NCI-H345 (cell line): ENCODE measurements at regions not wholly inside any gene's neighbourhood (a gene's known extent, or its start where the extent isn't known, plus 50 kb on each side); places are given as distances from the start of the nearest gene placed in this dataset.

Experiments
- DNase-seq: peaks from one replicate; lab custom pipeline; 2025; lab: John Stamatoyannopoulos, UW

DNA sequence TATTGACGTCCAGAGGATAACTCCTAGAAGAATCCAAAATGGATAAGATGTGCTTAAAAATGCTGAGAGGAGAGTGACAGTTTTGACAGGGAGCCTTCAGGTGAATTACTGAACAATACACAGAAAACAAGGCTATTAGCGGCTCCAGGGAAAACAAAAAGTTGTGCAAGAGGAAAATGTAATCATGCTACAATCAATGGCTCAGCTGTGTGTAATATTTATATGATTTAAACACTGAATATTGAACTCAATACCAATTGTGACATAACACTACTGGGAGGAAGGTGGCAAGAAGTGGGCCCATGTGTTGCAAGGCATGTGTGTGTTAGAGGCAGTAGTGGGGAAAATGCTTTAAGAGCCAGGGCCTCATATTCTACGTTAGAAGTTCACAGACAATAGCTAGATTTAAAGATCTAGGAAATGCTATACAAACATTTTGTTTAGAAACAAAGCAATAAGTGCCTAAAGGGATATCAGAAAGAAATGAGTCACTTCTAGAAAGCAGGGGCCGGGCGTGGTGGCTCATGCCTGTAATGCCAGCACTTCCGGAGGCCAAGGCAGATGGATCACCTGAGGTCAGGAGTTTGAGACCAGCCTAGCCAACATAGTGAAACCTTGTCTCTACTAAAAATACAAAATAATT, 253.2 kb upstream of the IRX5 start:
- DNase-seq: no peak

DNA sequence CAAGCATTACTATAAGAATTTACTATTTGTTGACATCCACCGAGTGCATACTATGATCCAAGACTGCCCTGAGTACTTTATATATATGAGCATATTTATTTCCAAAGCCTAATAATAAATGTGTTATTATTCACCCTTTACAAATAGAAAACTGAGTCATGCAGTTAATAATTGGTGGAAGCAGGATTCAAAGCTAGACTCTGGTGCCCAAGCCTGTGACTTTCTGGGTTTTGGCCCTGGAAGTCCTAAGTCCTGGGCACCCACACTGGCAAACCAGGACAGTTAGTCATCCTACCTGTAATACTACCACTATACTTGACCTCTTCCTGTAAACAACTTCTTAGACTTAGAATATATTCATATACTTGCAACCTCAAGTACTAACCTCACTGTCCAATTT, 257.4 kb upstream of the IRX5 start:
- no peak for DNase-seq

DNA sequence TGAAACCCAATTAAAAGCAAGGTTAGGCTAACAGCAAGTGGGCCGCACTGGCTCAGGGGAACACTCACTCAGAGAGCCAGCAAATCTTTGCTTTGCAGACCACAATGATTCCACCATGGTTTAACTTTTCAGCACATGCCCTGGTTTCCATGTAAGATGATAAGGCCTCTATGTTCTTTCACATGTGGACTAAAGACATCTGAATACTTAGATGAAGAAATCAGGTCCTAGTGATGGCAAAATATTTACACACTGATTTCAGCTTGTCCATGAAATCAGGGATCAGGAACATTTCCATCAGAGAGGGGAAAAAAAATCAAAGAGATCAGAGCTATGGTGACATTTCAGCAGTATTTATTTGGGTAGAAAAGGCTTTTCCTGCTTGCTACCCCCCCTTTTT, 258.2 kb upstream of the IRX5 start:
- DNase-seq: no peak

DNA sequence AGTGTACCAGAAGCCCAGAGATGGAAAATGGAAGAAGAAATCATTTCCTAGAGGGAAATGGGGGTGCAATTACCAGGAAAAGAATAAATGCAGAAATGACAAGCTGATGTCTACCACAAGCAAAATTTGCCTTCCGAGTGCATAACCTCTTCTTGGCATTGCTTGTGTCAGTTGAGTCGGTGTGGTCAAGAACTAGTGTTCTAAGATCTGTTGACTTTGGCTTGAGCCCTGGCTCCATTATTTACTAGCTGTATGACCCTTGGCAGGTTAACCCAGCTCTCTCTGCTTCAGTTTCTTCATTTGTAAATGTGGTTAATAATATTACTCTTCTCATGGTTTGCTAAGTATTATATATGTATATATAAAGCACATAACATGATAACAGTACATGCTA, 273.0 kb upstream of the IRX5 start:
- no peak for DNase-seq

DNA sequence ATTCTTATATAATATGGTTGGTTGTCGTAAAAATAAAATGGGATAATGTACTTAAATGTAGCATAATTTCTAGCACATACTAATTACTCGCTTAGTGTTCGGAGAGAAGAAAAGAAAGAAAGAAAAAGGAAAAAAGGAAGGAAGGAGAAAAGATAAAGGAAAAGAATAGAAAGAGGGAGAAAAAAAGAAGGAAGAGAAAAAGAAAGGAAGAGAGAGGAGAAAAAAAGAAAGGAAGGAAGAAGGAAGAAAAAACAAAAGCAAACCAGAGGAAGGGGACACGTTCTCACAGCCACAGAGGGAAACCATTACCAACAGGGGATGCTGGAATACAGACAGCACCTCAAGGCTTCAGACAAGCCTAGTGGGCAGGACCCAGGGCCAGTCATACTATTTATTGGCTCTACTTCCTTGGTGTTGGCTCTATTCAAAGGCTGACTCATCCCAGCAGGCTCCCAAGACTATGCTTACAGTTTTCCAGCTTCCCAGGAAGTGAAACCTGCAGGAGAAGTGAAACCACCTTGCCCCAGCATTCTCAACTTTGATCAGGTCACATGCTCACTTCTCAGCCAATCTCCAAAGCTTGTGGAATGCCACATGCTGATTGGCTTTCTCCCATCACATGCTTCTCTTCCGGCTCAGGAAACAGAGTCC, 273.5 kb upstream of the IRX5 start:
- DNase-seq: no peak

DNA sequence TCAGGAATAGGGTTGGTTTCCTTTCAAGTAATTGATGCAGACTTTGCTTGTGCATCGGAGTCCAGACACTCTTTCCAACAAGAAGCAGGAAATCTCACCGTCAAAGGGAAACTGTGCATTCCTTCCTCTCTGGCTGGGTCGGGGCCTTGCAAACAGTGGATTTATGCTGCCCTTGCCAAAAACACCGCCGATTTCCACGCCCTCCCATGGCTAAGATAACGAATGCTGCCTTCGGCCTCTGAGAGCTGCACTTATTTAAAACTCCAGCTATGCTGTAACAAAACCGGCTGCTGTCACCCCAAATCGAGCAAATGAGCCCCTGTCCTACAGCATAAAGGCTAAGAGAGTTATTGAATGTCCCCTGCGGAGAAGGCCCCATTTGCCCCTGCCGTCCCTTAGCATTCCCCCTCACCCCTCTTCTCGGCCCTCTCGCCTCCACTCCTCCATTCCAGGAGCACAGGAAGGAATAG, 275.5 kb upstream of the IRX5 start:
- DNase-seq: no peak

DNA sequence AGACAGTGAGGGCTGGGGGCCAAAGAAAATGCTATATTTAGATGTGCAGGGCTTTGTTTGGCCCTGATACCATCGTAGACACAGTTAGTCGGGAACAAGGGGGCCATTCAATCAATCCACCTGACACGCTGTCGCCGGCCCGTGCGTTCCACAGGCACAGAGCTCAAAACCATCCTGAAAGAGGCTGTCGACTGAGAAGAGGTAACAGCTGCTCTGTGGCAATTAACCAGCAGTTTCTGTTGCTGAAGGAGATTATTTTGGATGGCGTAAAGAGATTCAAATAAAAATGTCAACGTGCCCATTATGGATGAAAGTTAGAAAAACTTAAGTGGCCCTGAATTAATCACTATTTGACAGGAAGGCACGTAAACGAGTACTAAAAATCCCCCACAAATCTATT, 276.2 kb upstream of the IRX5 start:
- DNase-seq: no peak

DNA sequence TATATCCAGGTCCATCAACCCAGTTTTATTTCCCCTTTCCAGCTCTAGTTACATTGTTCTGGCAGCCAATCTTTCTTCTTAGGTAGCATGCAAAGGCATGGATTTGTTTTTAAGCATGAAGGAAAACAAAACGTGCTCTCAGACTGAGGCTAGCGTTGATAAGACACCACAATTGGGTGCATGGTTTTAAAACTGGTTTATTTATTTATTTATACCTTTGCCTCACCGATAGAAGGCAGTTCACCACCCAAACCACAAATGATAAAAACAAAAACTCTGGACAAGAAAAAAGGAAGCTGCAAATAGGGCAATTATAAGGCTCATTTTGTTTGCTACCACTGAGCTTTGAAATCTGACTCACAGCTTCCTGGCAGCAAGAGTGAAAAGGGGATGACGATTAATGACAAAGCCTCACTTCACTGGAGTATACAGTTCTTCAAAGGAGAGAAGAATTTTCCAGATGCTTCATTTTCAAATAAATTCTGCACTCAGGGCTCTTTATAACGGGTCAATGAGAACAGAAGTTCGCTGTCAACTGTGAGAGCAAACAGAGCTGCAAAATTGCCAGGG, 278.4 kb upstream of the IRX5 start:
- no peak for DNase-seq

DNA sequence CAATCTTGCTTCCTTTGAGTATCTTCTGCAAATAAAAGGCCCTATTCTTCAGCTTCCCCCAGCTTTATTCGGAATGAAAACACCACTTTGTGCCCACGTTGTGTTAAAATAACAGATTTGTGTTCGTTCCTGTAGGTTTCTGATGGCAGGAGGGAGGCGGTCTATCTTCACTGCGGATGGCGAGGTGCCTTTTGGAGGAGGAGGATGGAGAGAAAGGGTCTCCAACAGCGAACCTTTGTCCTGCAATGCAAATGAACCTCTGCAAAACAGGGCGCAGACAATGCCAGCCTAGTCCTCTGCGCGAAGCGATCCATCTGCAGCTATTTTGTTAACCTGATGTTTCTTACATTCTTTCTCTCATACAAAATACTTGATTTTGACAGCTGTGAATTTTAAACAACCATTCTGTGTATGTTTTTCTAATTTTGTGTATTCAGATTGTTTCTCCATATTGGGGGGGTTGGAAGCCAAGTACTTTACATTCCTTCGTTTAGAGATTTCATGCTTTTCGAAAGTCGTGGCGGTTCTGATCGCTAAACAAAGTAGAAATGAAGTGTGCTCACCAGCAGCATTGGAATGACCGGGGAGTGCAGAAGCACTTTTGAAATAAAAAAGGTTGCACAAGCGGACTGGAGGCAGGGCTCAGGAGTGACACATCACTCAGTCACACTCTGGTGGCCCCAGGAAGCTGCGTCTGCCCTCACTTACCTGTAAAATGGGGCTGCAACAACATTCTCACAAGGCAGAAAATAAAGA, 279.0 kb upstream of the IRX5 start:
- DNase-seq: no peak

DNA sequence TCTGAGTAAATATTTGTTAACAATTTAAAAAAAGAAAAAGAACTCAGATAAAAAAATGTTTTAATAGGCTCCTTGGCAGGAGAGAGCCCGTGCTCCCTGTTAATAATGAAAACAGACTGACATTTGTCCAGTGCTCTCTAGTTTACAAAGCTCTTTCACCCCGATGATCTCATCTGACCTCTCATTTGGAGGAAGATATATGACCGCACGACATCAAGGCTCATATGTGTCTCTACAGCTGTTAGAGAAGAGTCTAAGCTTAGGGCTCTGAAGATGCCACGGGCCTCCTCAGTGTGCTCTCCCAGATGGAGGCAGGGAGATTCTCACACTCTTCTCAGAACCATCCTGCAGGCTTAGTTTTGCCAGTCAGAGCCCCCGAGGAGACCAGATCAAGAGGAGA, 280.8 kb upstream of the IRX5 start:
- DNase-seq: no peak

DNA sequence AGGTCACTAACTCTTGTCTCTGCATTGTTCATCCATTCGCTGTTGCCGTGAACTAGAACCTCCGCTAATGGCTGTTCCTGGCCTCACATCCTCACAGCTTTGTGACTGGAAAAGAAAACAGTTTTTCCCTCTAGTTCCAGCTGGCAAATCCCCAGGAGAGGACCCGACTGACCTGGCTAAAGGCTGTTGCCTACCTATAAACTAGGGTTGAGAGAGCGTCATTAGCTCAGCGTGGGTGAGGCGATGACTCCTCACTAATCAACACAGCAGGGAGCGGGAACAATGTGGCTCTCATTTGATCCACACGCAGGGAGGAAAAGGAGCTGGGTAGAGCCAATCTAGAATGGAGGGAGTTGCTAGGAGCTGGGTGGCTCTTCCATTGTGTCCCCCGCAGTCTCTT, 282.1 kb upstream of the IRX5 start:
- DNase-seq: no peak

DNA sequence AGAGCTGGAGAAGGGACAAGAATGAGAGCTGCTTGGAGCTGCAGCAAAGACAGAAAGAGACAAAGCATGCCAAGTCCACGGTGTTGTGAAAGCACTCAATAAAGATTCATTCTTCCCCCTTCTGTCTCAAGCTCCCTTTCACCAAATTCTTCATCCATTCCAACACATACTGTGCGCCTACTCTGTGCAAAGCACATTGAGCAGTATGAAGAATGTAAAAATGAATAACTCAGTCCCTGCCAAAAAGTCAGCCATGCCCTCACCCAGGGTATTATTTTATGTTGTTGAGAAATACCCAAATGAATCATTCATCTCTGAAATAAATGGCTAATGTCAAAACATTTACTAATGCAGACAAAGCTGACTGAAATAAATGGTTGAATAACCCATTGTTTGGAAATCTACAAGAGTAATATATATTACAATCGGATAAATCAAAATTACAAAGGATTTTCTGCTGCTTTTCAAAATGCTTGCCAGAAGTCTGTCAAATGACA, 282.9 kb upstream of the IRX5 start:
- DNase-seq: no peak

DNA sequence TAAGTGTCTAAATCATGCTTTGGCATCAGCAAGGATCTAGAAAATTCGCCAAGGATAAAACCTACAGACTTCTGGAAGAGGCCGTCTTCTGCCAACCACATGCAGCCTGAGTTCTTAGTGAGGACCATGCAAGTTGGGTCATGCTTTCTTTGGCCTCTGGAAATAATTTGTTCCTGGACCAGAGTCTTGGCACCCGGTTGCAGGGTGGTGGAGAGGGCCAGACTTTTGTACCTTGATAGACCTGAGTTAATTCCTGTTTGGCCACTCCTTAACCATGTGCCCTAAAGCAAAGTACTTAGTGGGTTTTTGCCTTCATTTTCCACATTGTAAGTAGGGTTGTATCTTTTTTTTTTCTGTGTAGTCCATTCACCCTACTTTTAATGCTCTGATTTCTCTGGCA, 283.4 kb upstream of the IRX5 start:
- no peak for DNase-seq

DNA sequence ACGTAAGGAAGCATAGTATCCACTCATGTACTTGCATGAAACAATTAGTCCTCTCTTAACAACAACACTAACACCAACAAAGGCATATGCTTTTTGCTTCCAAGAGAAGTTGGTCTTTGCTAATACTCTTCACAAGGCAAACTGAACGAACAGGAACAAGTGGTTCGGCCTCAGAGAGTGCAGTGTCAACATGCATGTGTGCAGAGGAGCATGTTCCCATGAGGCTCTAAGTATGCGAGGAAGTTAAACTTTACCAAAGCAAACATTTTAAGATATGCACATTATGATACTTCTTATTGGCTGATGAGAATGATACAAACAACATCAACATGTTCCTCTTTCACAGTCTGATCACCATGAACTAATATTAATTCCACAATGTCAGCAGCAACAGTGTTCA, 285.3 kb upstream of the IRX5 start:
- no peak for DNase-seq

DNA sequence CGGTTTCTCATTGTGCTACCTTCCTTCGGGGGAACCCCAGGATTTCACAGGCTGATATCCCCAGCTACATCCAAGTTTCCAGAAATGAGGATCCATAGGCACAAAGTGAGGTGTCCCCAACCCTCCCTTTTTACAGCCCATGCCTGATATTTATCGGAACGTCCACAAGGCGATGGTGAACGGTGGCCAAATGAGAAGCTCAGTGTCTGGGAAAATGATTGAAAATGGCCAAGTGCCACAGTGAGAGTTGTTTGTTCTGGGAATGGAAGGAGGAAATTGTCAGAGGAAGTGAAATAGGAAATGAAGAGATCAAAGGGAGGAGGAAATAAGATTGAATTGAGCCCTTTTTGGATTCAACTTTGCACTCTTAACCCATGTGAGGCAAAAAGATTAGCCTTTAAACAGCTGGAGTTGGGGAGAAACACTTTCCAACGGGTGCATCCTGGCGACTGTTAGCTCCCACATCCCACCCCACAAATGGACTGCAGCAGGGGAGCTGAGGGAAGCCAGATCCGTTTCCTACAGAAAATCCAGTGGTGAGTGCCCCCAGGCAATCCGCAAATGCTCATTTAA, 294.4 kb upstream of the IRX5 start:
- DNase-seq: no peak

DNA sequence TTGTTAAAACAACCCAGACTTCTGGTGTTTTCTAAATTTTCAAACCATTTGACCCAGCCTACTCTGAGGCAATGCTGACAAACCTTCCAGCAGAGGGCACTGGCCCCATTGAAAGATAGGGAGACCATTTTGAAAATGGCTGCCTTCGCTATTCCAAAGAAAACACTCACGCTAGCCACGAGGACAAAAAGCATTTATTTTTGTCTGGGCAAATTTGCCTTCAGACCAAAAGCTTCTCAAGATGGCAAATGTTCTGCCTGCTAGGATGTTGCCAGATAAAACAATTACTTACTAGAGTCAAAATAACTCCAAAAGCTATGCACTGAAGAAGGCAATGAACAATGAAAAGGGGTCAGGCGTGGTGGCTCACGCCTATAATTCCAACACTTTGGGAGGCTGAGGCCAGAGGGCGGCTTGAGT, 296.7 kb upstream of the IRX5 start:
- no peak for DNase-seq

DNA sequence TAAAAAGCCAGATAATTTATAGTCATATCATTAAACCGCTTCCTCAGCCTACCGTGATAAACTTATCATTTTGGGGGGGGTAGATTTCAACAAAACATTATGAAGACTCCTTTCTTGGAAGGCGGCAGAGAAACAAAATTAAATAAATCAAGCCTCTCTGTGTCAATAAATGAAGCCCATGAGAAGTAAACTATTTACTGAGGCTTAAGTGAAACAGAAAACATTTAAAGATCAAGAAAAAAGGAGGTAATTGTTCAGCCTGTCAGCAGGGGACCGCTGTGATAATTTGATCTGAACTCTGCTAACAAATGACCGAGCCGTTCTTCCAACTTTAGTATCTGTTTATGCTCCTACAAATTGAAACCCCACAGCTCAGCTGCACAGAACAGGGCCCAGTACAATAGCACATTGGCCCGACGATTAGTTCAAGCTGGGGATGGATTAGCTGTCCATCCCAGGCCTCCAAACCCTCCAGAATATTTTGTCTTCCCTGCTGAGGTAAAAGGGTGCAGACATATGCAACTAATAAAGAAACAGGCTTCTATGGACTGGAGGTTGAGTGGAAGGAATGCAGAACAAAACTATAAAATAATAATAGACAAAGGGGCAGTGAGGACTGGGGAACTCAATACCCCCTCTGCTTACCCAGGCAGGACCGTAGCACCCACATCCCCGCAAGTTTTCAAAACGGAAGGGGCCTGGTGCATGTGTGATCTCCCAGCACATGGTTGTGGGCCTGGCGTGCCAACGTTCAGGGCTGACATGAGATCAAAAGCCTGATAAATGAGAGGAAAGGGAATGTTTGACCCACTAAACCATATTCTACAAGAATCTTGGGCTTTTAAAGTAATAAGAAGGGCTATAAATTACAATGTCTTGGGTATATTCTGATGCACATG, 298.1 kb upstream of the IRX5 start:
- no peak for DNase-seq

DNA sequence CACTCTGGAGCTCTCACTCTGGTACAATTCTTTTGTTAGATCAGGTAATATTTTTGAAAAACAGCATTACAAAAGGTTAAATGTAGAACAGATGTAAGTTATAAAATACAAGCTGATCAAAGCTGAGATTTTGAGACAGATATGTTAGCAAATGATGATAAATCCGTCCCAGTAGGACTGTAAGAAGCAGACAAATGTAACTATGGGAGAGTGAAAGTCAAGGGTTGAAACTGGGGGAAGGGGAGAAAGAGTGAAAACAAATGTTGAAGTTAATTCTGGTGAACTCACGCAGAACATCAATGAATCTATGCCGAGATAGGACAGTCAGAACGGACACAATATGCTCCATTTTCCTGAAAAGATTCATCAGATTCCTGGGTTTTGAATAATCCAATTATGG, 298.9 kb upstream of the IRX5 start:
- DNase-seq: no peak

DNA sequence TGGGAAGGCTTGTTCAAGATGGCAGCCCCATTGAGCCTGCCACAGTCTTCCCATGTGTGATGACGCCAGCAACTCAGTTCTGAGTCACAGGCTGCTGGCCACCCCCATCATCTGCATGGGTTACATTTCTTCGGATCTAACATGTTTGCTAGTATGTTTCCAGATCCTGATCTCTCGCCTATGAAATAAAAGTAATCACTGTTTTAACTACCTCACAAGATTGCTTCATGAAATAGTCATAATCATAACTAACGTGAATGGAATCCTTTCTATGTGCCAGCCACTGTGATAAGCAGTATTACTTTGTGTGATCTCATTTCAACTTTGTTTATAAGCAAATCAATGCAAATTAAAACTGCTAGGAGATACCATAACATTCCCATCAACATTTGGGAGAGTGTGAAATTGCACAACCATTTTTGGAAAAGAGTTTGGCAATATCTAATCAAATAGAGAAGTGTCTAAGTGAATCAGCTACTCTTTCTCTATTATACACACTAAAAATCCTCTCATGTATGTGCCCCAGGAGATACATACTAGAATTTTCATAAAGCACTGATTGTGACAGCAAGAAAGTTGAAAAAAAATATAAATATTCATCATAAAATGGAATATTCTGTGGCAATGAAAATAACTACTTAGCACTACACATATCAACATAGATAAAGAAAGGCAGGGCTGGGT, 300.2 kb upstream of the IRX5 start:
- DNase-seq: no peak

DNA sequence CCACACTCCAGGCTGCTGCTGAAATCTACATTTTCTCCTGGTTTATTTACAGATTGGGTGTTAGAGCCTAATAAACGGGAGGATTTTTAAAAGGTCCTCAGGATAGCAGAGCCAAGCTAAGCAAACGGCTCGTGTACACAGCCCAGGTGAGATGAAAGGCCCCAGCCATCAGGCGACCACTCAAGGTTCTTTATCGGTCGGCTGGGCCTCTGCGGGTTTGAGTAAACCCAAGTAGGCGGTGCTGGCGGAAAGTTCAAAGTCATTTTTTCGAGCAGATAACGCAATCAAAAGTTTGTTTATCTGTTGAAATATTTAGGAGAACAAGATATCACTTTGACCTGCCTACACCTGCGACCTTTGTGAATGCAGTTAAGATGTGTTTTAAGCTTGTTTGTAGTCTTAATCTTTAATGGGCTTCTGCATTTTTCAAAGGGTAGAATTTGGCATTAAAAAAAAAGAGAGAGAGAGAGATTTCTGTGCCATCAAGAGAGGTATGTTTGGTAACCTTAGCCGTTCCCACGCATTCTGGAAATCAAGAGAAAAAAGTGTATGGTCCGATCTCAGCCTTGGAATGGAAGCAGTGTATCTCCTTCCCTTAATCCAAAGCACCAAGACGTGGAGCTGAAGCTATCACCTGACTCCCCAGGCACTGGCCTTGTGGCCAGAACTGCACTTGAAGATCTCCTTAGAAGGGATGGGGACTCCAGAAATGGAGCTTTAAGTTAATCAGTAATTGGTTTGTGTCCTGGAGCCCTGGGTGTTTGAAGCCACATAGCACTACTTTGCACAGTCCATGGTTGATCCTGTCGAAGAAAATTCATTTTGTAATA, 301.7 kb upstream of the IRX5 start:
- no peak for DNase-seq
